Activated CD4-positive, alpha-beta memory T cell treated with anti-CD3 and anti-CD28 coated beads for 36 hours (primary cell): ENCODE measurements at regions not wholly inside any gene's neighbourhood (a gene's known extent, or its start where the extent isn't known, plus 50 kb on each side); places are given as distances from the start of the nearest gene placed in this dataset.

Experiments used
- CTCF ChIA-PET: fragments of 350-600 bp; sonication (Branson Sonifier 250); formaldehyde crosslinking; loops from one replicate; lab custom pipeline; 2021; ENCODE audit warnings: antibody characterized with exemption, inconsistent platforms; lab: Charles Lee
- POLR2A ChIA-PET: fragments of 350-600 bp; sonication (Branson Sonifier 250); formaldehyde crosslinking; loops from one replicate; lab custom pipeline; 2021; ENCODE audit warnings: antibody characterized with exemption; lab: Charles Lee
- DNase-seq: peaks from one replicate; pipeline ENCODE4 v3.0.0-alpha.2; 2020
- H3K27ac Mint-ChIP-seq: one replicate; pipeline ENCODE4 v1.8.0; 2021; ENCODE audit warnings: mixed read lengths
- H3K27me3 Mint-ChIP-seq: one replicate; pipeline ENCODE4 v1.8.0; 2021; ENCODE audit warnings: mixed read lengths
- H3K36me3 Mint-ChIP-seq: one replicate; pipeline ENCODE4 v1.8.0; 2021; ENCODE audit warnings: mixed read lengths
- H3K4me1 Mint-ChIP-seq: one replicate; pipeline ENCODE4 v1.8.0; 2021; ENCODE audit warnings: low read depth, mixed read lengths
- H3K4me3 Mint-ChIP-seq: one replicate; pipeline ENCODE4 v1.8.0; 2021; ENCODE audit warnings: mild to moderate bottlenecking, mixed read lengths
- H3K9me3 Mint-ChIP-seq: one replicate; pipeline ENCODE4 v1.8.0; 2021; ENCODE audit warnings: mixed read lengths
- intact Hi-C: fragments of 100-400 bp; cut with micrococcal nuclease; formaldehyde crosslinking; loops from one replicate; pipeline ENCODE4 v1.15.1; 2023

DNA sequence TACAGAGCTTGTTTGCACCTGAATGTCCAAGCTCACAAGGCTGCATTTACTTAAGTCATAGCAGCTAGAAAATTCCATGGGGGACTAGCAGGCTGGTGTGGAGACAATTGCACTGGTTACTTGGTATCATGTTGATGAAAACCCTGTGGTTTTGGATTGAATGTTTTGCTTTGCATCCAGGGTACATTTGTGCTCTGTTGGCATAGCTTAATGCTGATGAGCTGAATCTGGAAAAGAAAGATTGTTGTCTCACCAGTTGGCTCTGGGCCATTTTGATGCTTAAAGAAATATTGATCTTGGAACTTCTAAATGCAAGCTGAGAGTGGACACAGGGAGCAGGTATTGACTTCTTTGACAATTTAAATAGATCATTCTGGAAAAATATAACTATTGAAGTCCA is 122.5 kb upstream of the MBL2 start:
- peaks cover 4% of the 10 kb centered on the region for H3K9me3 Mint-ChIP-seq
- no peaks in the 10 kb centered on the region for H3K4me1 Mint-ChIP-seq
- no peaks in the 10 kb centered on the region for H3K36me3 Mint-ChIP-seq
- no peak overlapping the region for H3K27ac Mint-ChIP-seq
- POLR2A ChIA-PET = no interaction called here
- no peak for DNase-seq
- CTCF ChIA-PET = no interaction called here
- no peaks in the 10 kb centered on the region for H3K27me3 Mint-ChIP-seq
- intact Hi-C loops = no loop called here
- no peak overlapping the region for H3K4me3 Mint-ChIP-seq

- intact Hi-C loops = no loop called here
- H3K27me3 Mint-ChIP-seq = no peaks in the 10 kb centered on the region
Measured at GRCh38 chr10:52890281-52890680, 117.7 kb upstream of the MBL2 start.

GRCh38 chr10:52889611-52890010 is 117.0 kb upstream of the MBL2 start:
- Mint-ChIP-seq H3K4me1 (no peaks in the 10 kb centered on the region), H3K4me3 (no peak overlapping the region), H3K9me3 (peaks cover 4% of the 10 kb centered on the region), H3K36me3 (no peaks in the 10 kb centered on the region), H3K27me3 (no peaks in the 10 kb centered on the region), H3K27ac (no peak overlapping the region)
- CTCF ChIA-PET = interaction anchor here (0.6 kb wide), 1 partner anchor 9 kb away, joined by 3 read pairs; no protein-coding TSS in a partner anchor
- intact Hi-C loops = no loop called here
- POLR2A ChIA-PET = no interaction called here
- no peak for DNase-seq

More at GRCh38 chr10:52890281-52890680, 117.7 kb upstream of the MBL2 start:
- no peak for DNase-seq
- Mint-ChIP-seq H3K9me3 (peaks cover 4% of the 10 kb centered on the region), H3K36me3 (no peaks in the 10 kb centered on the region), H3K4me1 (no peaks in the 10 kb centered on the region), H3K27ac (no peak overlapping the region), H3K4me3 (no peak overlapping the region)
- ChIA-PET POLR2A (no interaction called here), CTCF (no interaction called here)

DNA sequence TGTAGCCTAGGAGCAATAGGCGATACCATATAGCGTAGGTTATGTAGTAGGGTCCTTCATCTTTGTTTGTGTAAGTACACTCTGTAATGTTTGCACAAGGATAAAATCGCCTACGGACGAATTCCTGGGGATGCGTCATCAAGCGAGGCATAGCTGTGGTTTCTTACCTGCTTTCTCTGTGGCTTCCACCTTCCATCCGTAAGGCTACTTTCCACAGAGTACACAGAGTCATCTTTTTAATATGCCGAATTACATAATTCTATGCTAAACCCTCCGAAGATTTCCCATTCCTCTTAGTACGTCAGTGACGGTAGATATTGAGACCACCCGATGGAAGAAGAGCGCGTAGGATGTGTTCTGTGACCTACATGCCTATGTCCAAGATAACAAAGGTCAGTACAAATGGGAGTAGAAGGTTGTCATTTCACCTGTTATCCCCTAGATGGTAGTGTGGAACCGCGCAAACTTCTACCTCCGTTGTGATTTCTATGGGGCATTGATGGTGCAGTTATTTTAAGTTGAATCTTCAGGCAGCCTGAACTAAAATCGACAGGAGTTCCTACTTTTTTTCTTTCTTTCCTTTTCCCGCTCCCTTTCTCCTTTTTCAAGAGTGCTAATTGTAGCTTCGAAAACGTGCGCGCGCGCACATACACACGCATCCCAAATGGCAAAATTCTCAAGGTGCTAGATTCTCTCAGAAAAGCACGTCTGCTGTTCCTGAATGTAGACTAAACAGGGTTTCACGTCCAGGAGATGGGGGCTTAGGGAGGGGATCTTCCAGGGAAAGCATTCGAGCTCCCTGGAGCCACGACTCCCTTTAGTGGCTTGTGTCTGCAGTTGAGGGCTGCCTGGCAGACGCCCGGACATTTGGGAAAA is 111.7 kb upstream of the MBL2 start:
- intact Hi-C loops = no loop called here
- Mint-ChIP-seq H3K27ac (no peak overlapping the region), H3K27me3 (no peaks in the 10 kb centered on the region), H3K4me1 (no peaks in the 10 kb centered on the region), H3K4me3 (no peak overlapping the region), H3K36me3 (no peaks in the 10 kb centered on the region), H3K9me3 (peaks cover 5% of the 10 kb centered on the region)
- CTCF ChIA-PET = no interaction called here
- POLR2A ChIA-PET = no interaction called here
- no peak for DNase-seq

DNA sequence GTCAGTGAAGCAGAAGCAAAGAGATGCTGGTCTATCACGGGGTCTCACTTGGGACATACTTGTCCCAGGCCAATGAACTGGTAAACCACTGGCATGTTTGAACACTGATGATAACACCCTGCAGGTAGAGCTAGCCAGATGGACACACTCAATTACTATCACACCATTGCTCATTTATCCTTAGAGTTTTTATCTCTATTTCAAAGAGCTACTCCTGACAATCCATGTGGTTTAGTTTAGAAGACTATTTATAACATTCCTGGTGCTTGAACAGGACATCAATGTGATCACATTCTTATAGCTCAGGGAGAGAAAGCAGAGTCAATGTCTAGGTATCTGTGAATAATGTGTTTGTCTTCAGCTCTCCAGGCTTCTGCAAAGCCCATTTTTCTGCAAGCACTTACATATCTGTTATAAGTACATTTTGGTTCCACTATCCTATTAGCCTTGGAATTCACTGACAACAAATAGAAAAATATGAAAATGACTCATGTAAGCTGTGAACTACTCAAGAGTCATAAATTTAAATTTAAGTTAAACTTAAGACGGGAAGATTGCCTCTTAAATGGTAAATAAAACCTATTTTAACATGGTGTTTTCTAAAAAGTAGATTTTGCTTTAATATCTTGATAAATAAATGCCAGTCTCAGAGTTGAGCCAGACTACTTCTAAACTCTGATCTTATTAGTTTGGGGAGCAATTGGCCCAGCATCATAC is 106.7 kb upstream of the MBL2 start:
- intact Hi-C loops = no loop called here
- no peak overlapping the region for H3K27ac Mint-ChIP-seq
- H3K4me3 Mint-ChIP-seq = no peak overlapping the region
- CTCF ChIA-PET = interaction anchor here (0.6 kb wide), 1 partner anchor 14 kb away, joined by 4 read pairs; no protein-coding TSS in a partner anchor
- H3K4me1 Mint-ChIP-seq = no peaks in the 10 kb centered on the region
- H3K36me3 Mint-ChIP-seq = no peaks in the 10 kb centered on the region
- no peak for DNase-seq
- POLR2A ChIA-PET = no interaction called here
- H3K9me3 Mint-ChIP-seq = peaks cover 3% of the 10 kb centered on the region
- H3K27me3 Mint-ChIP-seq = no peaks in the 10 kb centered on the region

DNA sequence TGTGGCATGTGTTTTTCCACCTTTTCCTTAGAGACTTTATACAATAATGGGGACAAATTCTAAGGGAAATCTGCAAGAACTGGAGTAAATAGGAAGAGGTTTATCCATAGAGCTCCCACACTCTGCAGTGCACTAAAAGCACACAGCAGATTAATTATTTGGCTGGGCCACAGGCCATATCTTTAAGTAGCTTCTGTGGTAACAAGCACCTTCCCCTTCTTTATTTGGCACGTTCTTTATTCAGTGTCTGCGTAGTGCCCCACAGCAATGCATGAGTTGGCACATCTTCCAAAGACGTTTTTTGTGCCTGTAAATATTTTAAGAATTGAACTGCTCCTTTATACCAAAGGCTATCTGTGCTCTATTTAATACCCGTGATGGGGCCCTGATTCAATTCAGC is 104.9 kb upstream of the MBL2 start:
- POLR2A ChIA-PET = no interaction called here
- no peak for DNase-seq
- CTCF ChIA-PET = no interaction called here
- no peaks in the 10 kb centered on the region for H3K27me3 Mint-ChIP-seq
- no peaks in the 10 kb centered on the region for H3K36me3 Mint-ChIP-seq
- H3K4me1 Mint-ChIP-seq = no peaks in the 10 kb centered on the region
- H3K4me3 Mint-ChIP-seq = no peak overlapping the region
- intact Hi-C loops = no loop called here
- H3K27ac Mint-ChIP-seq = no peak overlapping the region
- H3K9me3 Mint-ChIP-seq = no peaks in the 10 kb centered on the region

DNA sequence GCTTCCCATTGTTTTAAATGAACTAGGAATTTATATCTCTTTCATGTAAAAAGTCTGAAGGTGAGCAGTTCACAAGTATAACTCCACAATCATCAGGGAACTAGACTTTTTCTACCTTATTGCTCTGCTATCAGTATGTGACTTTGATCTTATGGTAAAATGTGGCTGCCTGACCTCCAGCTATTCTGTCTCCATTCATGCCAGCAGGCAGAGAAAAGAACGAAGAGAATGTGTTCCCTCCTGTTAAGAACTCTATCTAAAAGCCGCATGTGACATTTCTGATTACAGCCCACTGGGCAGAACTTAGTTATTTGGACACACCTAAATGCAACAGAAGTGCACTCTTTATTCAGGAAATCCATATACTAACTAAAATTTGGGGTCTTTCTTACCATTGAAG is 102.8 kb upstream of the MBL2 start:
- Mint-ChIP-seq H3K4me3 (no peak overlapping the region), H3K4me1 (no peaks in the 10 kb centered on the region), H3K9me3 (no peaks in the 10 kb centered on the region), H3K27me3 (no peaks in the 10 kb centered on the region), H3K27ac (no peak overlapping the region), H3K36me3 (no peaks in the 10 kb centered on the region)
- intact Hi-C loops = no loop called here
- ChIA-PET POLR2A (no interaction called here), CTCF (no interaction called here)
- DNase-seq = no peak

- no peak for DNase-seq
- ChIA-PET CTCF (no interaction called here), POLR2A (no interaction called here)
- H3K4me1 Mint-ChIP-seq = no peaks in the 10 kb centered on the region
- no peak overlapping the region for H3K27ac Mint-ChIP-seq
- H3K4me3 Mint-ChIP-seq = no peak overlapping the region
- intact Hi-C loops = no loop called here
- H3K9me3 Mint-ChIP-seq = peaks cover 3% of the 10 kb centered on the region
- no peaks in the 10 kb centered on the region for H3K36me3 Mint-ChIP-seq
- H3K27me3 Mint-ChIP-seq = no peaks in the 10 kb centered on the region
Measured at GRCh38 chr10:52874581-52874980, 102.0 kb upstream of the MBL2 start.

GRCh38 chr10:52871191-52871843 is 98.7 kb upstream of the MBL2 start:
- CTCF ChIA-PET = no interaction called here

DNA sequence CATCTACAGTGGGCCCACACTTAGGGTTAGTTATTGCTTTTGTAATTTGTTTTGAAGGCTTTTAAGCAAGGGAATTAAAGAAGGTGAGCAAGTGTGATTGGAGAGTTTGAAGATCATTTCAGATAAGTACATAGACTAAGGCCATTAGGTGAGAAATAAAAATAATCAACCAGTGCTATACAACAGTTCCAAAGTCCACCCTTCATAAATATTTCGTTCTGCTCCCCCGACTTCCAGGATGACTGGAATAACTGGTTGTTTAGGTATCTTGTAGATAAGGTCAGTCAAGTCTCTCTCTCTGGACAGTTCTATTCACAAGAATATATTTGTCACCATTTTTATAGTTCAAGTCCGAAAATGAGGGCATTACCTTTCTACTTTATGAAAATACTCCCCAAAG is 98.0 kb upstream of the MBL2 start:
- Mint-ChIP-seq H3K27me3 (no peaks in the 10 kb centered on the region), H3K27ac (no peak overlapping the region), H3K4me1 (no peaks in the 10 kb centered on the region), H3K36me3 (no peaks in the 10 kb centered on the region), H3K9me3 (peaks cover 22% of the 10 kb centered on the region), H3K4me3 (no peak overlapping the region)
- intact Hi-C loops = no loop called here
- DNase-seq = no peak
- ChIA-PET POLR2A (no interaction called here), CTCF (no interaction called here)

More at GRCh38 chr10:52871191-52871843, 98.7 kb upstream of the MBL2 start:
- H3K4me3 Mint-ChIP-seq = no peak overlapping the region
- no peak for DNase-seq
- intact Hi-C loops = no loop called here
- H3K4me1 Mint-ChIP-seq = no peaks in the 10 kb centered on the region
- POLR2A ChIA-PET = no interaction called here
- peaks cover 19% of the 10 kb centered on the region for H3K9me3 Mint-ChIP-seq
- H3K27me3 Mint-ChIP-seq = no peaks in the 10 kb centered on the region
- H3K27ac Mint-ChIP-seq = no peak overlapping the region
- H3K36me3 Mint-ChIP-seq = no peaks in the 10 kb centered on the region

- peaks cover 22% of the 10 kb centered on the region for H3K9me3 Mint-ChIP-seq
- CTCF ChIA-PET = no interaction called here
- intact Hi-C loops = no loop called here
Measured at GRCh38 chr10:52869864-52870263, 97.3 kb upstream of the MBL2 start.

DNA sequence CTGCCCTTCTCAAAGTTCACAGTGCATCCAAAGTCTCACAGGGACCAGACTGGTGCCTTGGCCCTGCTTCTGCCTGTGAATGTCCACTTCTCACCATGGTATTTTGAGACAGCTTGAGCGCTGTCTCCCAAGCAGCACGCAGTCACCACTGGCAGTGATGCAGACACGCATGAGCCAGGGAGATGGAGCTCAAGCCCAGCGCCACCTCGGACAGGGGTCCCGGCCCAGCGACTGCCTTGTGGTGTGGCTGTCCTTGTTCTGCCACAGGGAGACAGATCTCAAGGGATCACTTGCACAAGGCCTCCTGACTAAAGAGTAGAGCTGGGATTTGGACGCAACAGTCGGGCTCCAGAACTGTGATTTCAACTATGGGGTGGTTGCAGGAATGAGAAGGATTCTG is 92.6 kb upstream of the MBL2 start:
- Mint-ChIP-seq H3K4me1 (no peaks in the 10 kb centered on the region), H3K9me3 (peaks cover 22% of the 10 kb centered on the region), H3K36me3 (no peaks in the 10 kb centered on the region), H3K27me3 (no peaks in the 10 kb centered on the region), H3K4me3 (no peak overlapping the region), H3K27ac (no peak overlapping the region)
- CTCF ChIA-PET = no interaction called here
- no peak for DNase-seq
- intact Hi-C loops = no loop called here
- POLR2A ChIA-PET = no interaction called here

More at GRCh38 chr10:52869864-52870263, 97.3 kb upstream of the MBL2 start:
- Mint-ChIP-seq H3K27ac (no peak overlapping the region), H3K4me1 (no peaks in the 10 kb centered on the region), H3K36me3 (no peaks in the 10 kb centered on the region), H3K27me3 (no peaks in the 10 kb centered on the region), H3K4me3 (no peak overlapping the region)
- no peak for DNase-seq
- POLR2A ChIA-PET = no interaction called here
